H4 (cell line): ENCODE measurements at regions not wholly inside any gene's neighbourhood (a gene's known extent, or its start where the extent isn't known, plus 50 kb on each side); places are given as distances from the start of the nearest gene placed in this dataset.
"Not testable (repeated sequence)": the region's sequence is repeated elsewhere in the genome, so short reads cannot be mapped to it uniquely, and the experiment has no call there.

Experiments
- DNase-seq: peaks from one replicate; pipeline ENCODE4 v3.0.0-alpha.2; 2015; ENCODE audit warnings: low spot score

GRCh38 chrX:129161108-129161507, 362.2 kb downstream of the SMARCA1 start:
- DNase-seq, result no peak

GRCh38 chrX:129158505-129158904, 364.8 kb downstream of the SMARCA1 start:
- no peak for DNase-seq

- no peak for DNase-seq
Observed at GRCh38 chrX:129145840-129146272, 377.4 kb downstream of the SMARCA1 start.

GRCh38 chrX:129145385-129145784, 377.9 kb downstream of the SMARCA1 start:
- no peak for DNase-seq

GRCh38 chrX:129144172-129145038, 378.9 kb downstream of the SMARCA1 start:
- no peak for DNase-seq

- DNase-seq, result no peak
Observed at GRCh38 chrX:129139837-129140598, 383.3 kb downstream of the SMARCA1 start.

GRCh38 chrX:129125122-129125914, 398.0 kb downstream of the SMARCA1 start:
- DNase-seq, result no peak

GRCh38 chrX:129123795-129124194, 399.5 kb downstream of the SMARCA1 start:
- no peak for DNase-seq

GRCh38 chrX:129116676-129117470, 406.4 kb downstream of the SMARCA1 start:
- no peak for DNase-seq

GRCh38 chrX:129115935-129116334, 407.4 kb downstream of the SMARCA1 start:
- no peak for DNase-seq

GRCh38 chrX:129115104-129115503, 408.2 kb downstream of the SMARCA1 start:
- DNase-seq, result no peak

- DNase-seq, result no peak
Observed at GRCh38 chrX:129111081-129111798, 412.1 kb downstream of the SMARCA1 start.

GRCh38 chrX:129108936-129109335, 414.4 kb downstream of the SMARCA1 start:
- no peak for DNase-seq

- no peak for DNase-seq
Observed at GRCh38 chrX:129099207-129099606, 424.1 kb downstream of the SMARCA1 start.

- DNase-seq, result no peak
Observed at GRCh38 chrX:129097668-129098067, 425.6 kb downstream of the SMARCA1 start.

- no peak for DNase-seq
Observed at GRCh38 chrX:129093706-129094105, 429.6 kb downstream of the SMARCA1 start.

- no peak for DNase-seq
Observed at GRCh38 chrX:129092757-129093156, 430.5 kb downstream of the SMARCA1 start.

- no peak for DNase-seq
Observed at GRCh38 chrX:129092242-129092641, 431.0 kb downstream of the SMARCA1 start.

GRCh38 chrX:129091097-129091496, 432.2 kb downstream of the SMARCA1 start:
- DNase-seq, result no peak

- DNase-seq, result no peak
Observed at GRCh38 chrX:129086802-129087201, 436.5 kb downstream of the SMARCA1 start.

- DNase-seq, result not testable (repeated sequence)
Observed at GRCh38 chrX:129084291-129084690, 439.0 kb downstream of the SMARCA1 start.
